ENCODE measurements at regions not wholly inside any gene's neighbourhood (a gene's known extent, or its start where the extent isn't known, plus 50 kb on each side); places are given as distances from the start of the nearest gene placed in this dataset.
"Not testable (repeated sequence)": the region's sequence is repeated elsewhere in the genome, so short reads cannot be mapped to it uniquely, and the experiment has no call there.

- H3K4me1 Mint-ChIP-seq (ENCODE audit: low read depth, unreplicated experiment) = no peaks in the 10 kb centered on the region
- no peak overlapping the region for H3K27ac Mint-ChIP-seq (ENCODE audit: unreplicated experiment)
- Histone ChIP-seq H3K4me2 (ENCODE audit: low read length) (no peak overlapping the region), H2AFZ (ENCODE audit: low read depth, low read length) (no peak overlapping the region), H3K36me3 (ENCODE audit: insufficient read depth, low read length) (no peaks in the 10 kb centered on the region), H3K79me2 (ENCODE audit: insufficient read depth, low read length) (no peaks in the 10 kb centered on the region), H3K27ac (ENCODE audit: low read depth, low read length) (no peak overlapping the region), H3K9me3 (ENCODE audit: insufficient read depth, low read depth, low read length) (no peaks in the 10 kb centered on the region), H3K27me3 (ENCODE audit: insufficient read depth, low read length) (no peaks in the 10 kb centered on the region), H3K9ac (ENCODE audit: low read length) (no peak overlapping the region), H4K20me1 (ENCODE audit: insufficient read depth, low read length) (no peaks in the 10 kb centered on the region), H3K4me3 (ENCODE audit: insufficient read depth, low read depth, low read length) (no peak overlapping the region), H3K4me1 (ENCODE audit: insufficient read depth, low read length) (no peaks in the 10 kb centered on the region)
- FAIRE-seq = no peak
- no peaks in the 10 kb centered on the region for H3K9me3 Mint-ChIP-seq (ENCODE audit: unreplicated experiment)
- TF ChIP-seq CTCF (IDR thresholded peaks at IDR 0.05; ENCODE audit: insufficient read depth, low read depth, low read length) (no peak), EZH2 (IDR thresholded peaks at IDR 0.05; ENCODE audit: insufficient read depth, low read length) (no peak)
- peaks cover 6% of the 10 kb centered on the region for H3K27me3 Mint-ChIP-seq (ENCODE audit: low read depth, unreplicated experiment)
- H3K36me3 Mint-ChIP-seq (ENCODE audit: low read depth, unreplicated experiment) = no peaks in the 10 kb centered on the region
- no peak overlapping the region for H3K4me3 Mint-ChIP-seq (ENCODE audit: unreplicated experiment)
- no peak for DNase-seq (ENCODE audit: low read depth)
Observed at GRCh38 chr4:174009686-174010451, 273.6 kb downstream of the FBXO8 start.

GRCh38 chr4:174005422-174005821 lies 278.0 kb downstream of the FBXO8 start:
- Histone ChIP-seq H2AFZ (ENCODE audit: low read depth, low read length) (no peak overlapping the region), H3K9ac (ENCODE audit: low read length) (no peak overlapping the region), H3K4me3 (ENCODE audit: insufficient read depth, low read depth, low read length) (no peak overlapping the region), H3K9me3 (ENCODE audit: insufficient read depth, low read depth, low read length) (no peaks in the 10 kb centered on the region), H4K20me1 (ENCODE audit: insufficient read depth, low read length) (no peaks in the 10 kb centered on the region), H3K4me1 (ENCODE audit: insufficient read depth, low read length) (no peaks in the 10 kb centered on the region), H3K36me3 (ENCODE audit: insufficient read depth, low read length) (no peaks in the 10 kb centered on the region), H3K27me3 (ENCODE audit: insufficient read depth, low read length) (no peaks in the 10 kb centered on the region), H3K27ac (ENCODE audit: low read depth, low read length) (no peak overlapping the region), H3K4me2 (ENCODE audit: low read length) (no peak overlapping the region), H3K79me2 (ENCODE audit: insufficient read depth, low read length) (no peaks in the 10 kb centered on the region)
- peaks cover 6% of the 10 kb centered on the region for H3K27me3 Mint-ChIP-seq (ENCODE audit: low read depth, unreplicated experiment)
- no peak for FAIRE-seq
- H3K4me1 Mint-ChIP-seq (ENCODE audit: low read depth, unreplicated experiment) = no peaks in the 10 kb centered on the region
- H3K9me3 Mint-ChIP-seq (ENCODE audit: unreplicated experiment) = no peaks in the 10 kb centered on the region
- no peak overlapping the region for H3K4me3 Mint-ChIP-seq (ENCODE audit: unreplicated experiment)
- no peak for TF ChIP-seq EZH2 (IDR thresholded peaks at IDR 0.05; ENCODE audit: insufficient read depth, low read length)
- no peak for TF ChIP-seq CTCF (IDR thresholded peaks at IDR 0.05; ENCODE audit: insufficient read depth, low read depth, low read length)
- H3K27ac Mint-ChIP-seq (ENCODE audit: unreplicated experiment) = no peak overlapping the region
- no peak for DNase-seq (ENCODE audit: low read depth)
- no peaks in the 10 kb centered on the region for H3K36me3 Mint-ChIP-seq (ENCODE audit: low read depth, unreplicated experiment)

- Histone ChIP-seq H3K4me3 (ENCODE audit: insufficient read depth, low read depth, low read length) (no peak overlapping the region), H3K79me2 (ENCODE audit: insufficient read depth, low read length) (no peaks in the 10 kb centered on the region), H3K4me1 (ENCODE audit: insufficient read depth, low read length) (no peaks in the 10 kb centered on the region), H3K27ac (ENCODE audit: low read depth, low read length) (no peak overlapping the region), H3K9ac (ENCODE audit: low read length) (no peak overlapping the region), H4K20me1 (ENCODE audit: insufficient read depth, low read length) (no peaks in the 10 kb centered on the region), H3K27me3 (ENCODE audit: insufficient read depth, low read length) (no peaks in the 10 kb centered on the region), H3K9me3 (ENCODE audit: insufficient read depth, low read depth, low read length) (no peaks in the 10 kb centered on the region), H2AFZ (ENCODE audit: low read depth, low read length) (no peak overlapping the region), H3K36me3 (ENCODE audit: insufficient read depth, low read length) (no peaks in the 10 kb centered on the region), H3K4me2 (ENCODE audit: low read length) (no peak overlapping the region)
- Mint-ChIP-seq H3K27ac (ENCODE audit: unreplicated experiment) (no peak overlapping the region), H3K9me3 (ENCODE audit: unreplicated experiment) (no peaks in the 10 kb centered on the region), H3K27me3 (ENCODE audit: low read depth, unreplicated experiment) (no peaks in the 10 kb centered on the region), H3K4me1 (ENCODE audit: low read depth, unreplicated experiment) (no peaks in the 10 kb centered on the region), H3K4me3 (ENCODE audit: unreplicated experiment) (no peak overlapping the region), H3K36me3 (ENCODE audit: low read depth, unreplicated experiment) (no peaks in the 10 kb centered on the region)
- no peak for FAIRE-seq
- TF ChIP-seq EZH2 (IDR thresholded peaks at IDR 0.05; ENCODE audit: insufficient read depth, low read length) = no peak
- TF ChIP-seq CTCF (IDR thresholded peaks at IDR 0.05; ENCODE audit: insufficient read depth, low read depth, low read length) = no peak
- DNase-seq (ENCODE audit: low read depth) = no peak
Observed at GRCh38 chr4:173998471-173999144, 284.9 kb downstream of the FBXO8 start.

- H3K27me3 Mint-ChIP-seq (ENCODE audit: low read depth, unreplicated experiment); H4K20me1 ChIP-seq (ENCODE audit: insufficient read depth, low read length); H3K27me3 ChIP-seq (ENCODE audit: insufficient read depth, low read length); H3K4me2 ChIP-seq (ENCODE audit: low read length); H3K9me3 Mint-ChIP-seq (ENCODE audit: unreplicated experiment); DNase-seq (ENCODE audit: low read depth); H3K9ac ChIP-seq (ENCODE audit: low read length); H3K36me3 ChIP-seq (ENCODE audit: insufficient read depth, low read length); H3K4me1 Mint-ChIP-seq (ENCODE audit: low read depth, unreplicated experiment); H2AFZ ChIP-seq (ENCODE audit: low read depth, low read length); H3K4me3 ChIP-seq (ENCODE audit: insufficient read depth, low read depth, low read length); H3K36me3 Mint-ChIP-seq (ENCODE audit: low read depth, unreplicated experiment); H3K9me3 ChIP-seq (ENCODE audit: insufficient read depth, low read depth, low read length); H3K27ac Mint-ChIP-seq (ENCODE audit: unreplicated experiment); H3K79me2 ChIP-seq (ENCODE audit: insufficient read depth, low read length); H3K27ac ChIP-seq (ENCODE audit: low read depth, low read length); FAIRE-seq; H3K4me1 ChIP-seq (ENCODE audit: insufficient read depth, low read length); H3K4me3 Mint-ChIP-seq (ENCODE audit: unreplicated experiment): not testable (repeated sequence)
Observed at GRCh38 chr4:173995779-173996178, 287.7 kb downstream of the FBXO8 start.
